ENCODE measurements at regions not wholly inside any gene's neighbourhood (a gene's known extent, or its start where the extent isn't known, plus 50 kb on each side); places are given as distances from the start of the nearest gene placed in this dataset.

- Histone ChIP-seq H3K4me3 (replicated peaks; ENCODE audit: insufficient read depth, low read length) (no peak overlapping the region), H3K27ac (replicated peaks) (peak overlapping the region; percentile 82), H3K27me3 (ENCODE audit: insufficient read depth, poor library complexity, severe bottlenecking) (no peaks in the 10 kb centered on the region)
- peak in 1 of 2 experiments; percentile 49 for DNase-seq (ENCODE audit: low read depth in 1 of 2, low spot score in 1 of 2)
- TF ChIP-seq SPI1 (IDR thresholded peaks at IDR 0.05; ENCODE audit: borderline replicate concordance, low read depth) = peak; percentile 55; the same call in 1 of the 2 replicates
- peak; percentile 60; the same call in 1 of the 2 replicates for TF ChIP-seq POLR2AphosphoS5 (IDR thresholded peaks at IDR 0.05; ENCODE audit: low read depth)
- no peak for TF ChIP-seq REST (IDR thresholded peaks at IDR 0.05; ENCODE audit: insufficient replicate concordance, low read depth)
- no peak for TF ChIP-seq CTCF (IDR thresholded peaks at IDR 0.05; ENCODE audit: insufficient read depth, low read length)
Measured at GRCh38 chr15:89396723-89397652, 62.4 kb upstream of the POLG start.

GRCh38 chr15:89395996-89396395 lies 61.4 kb upstream of the POLG start:
- TF ChIP-seq SPI1 (IDR thresholded peaks at IDR 0.05; ENCODE audit: borderline replicate concordance, low read depth) (no peak), REST (IDR thresholded peaks at IDR 0.05; ENCODE audit: insufficient replicate concordance, low read depth) (peak; percentile 57), POLR2AphosphoS5 (IDR thresholded peaks at IDR 0.05; ENCODE audit: low read depth) (peak; percentile 91), CTCF (IDR thresholded peaks at IDR 0.05; ENCODE audit: insufficient read depth, low read length) (no peak)
- Histone ChIP-seq H3K4me3 (replicated peaks; ENCODE audit: insufficient read depth, low read length) (no peak overlapping the region), H3K27me3 (ENCODE audit: insufficient read depth, poor library complexity, severe bottlenecking) (no peaks in the 10 kb centered on the region), H3K27ac (replicated peaks) (peak overlapping the region; percentile 82)
- DNase-seq (ENCODE audit: low read depth in 1 of 2, low spot score in 1 of 2) = peak; percentile 90 to 93

GRCh38 chr15:89395461-89395871 lies 60.8 kb upstream of the POLG start:
- Histone ChIP-seq H3K4me3 (replicated peaks; ENCODE audit: insufficient read depth, low read length) (no peak overlapping the region), H3K27me3 (ENCODE audit: insufficient read depth, poor library complexity, severe bottlenecking) (no peaks in the 10 kb centered on the region), H3K27ac (replicated peaks) (peak overlapping the region; percentile 82)
- TF ChIP-seq REST (IDR thresholded peaks at IDR 0.05; ENCODE audit: insufficient replicate concordance, low read depth) = no peak
- no peak for TF ChIP-seq POLR2AphosphoS5 (IDR thresholded peaks at IDR 0.05; ENCODE audit: low read depth)
- TF ChIP-seq GABPA (IDR thresholded peaks at IDR 0.05; ENCODE audit: low read depth) = no peak
- no peak for TF ChIP-seq CTCF (IDR thresholded peaks at IDR 0.05; ENCODE audit: insufficient read depth, low read length)
- TF ChIP-seq SPI1 (IDR thresholded peaks at IDR 0.05; ENCODE audit: borderline replicate concordance, low read depth) = no peak
- peak; percentile 37 to 76 for DNase-seq (ENCODE audit: low read depth in 1 of 2, low spot score in 1 of 2)

All from HL-60 (cell line).